ENCODE measurements at regions not wholly inside any gene's neighbourhood (a gene's known extent, or its start where the extent isn't known, plus 50 kb on each side); places are given as distances from the start of the nearest gene placed in this dataset.

GRCh38 chr5:26691486-26691885, 346.9 kb downstream of the CDH9 start:
- TF ChIP-seq CTCF (IDR thresholded peaks at IDR 0.05; ENCODE audit: extremely low read depth in 1 of 2, insufficient read depth in 1 of 2, low read depth in 1 of 2, low read length in 2 of 2) (no peak), FOS (IDR thresholded peaks at IDR 0.05; ENCODE audit: borderline replicate concordance, insufficient read depth, low read length) (no peak), MAX (IDR thresholded peaks at IDR 0.05; ENCODE audit: insufficient read depth, insufficient read length) (no peak), EZH2 (IDR thresholded peaks at IDR 0.05; ENCODE audit: borderline replicate concordance, low read depth, low read length, severe bottlenecking) (no peak), POLR2AphosphoS5 (IDR thresholded peaks at IDR 0.05; ENCODE audit: insufficient read depth, low read depth, low read length) (no peak), GATA2 (IDR thresholded peaks at IDR 0.05; ENCODE audit: insufficient read depth, insufficient read length, low read depth, low read length) (no peak), JUN (IDR thresholded peaks at IDR 0.05; ENCODE audit: borderline replicate concordance, insufficient read depth, insufficient read length, low read depth) (no peak), MYC (IDR thresholded peaks at IDR 0.05; ENCODE audit: low read depth, low read length) (no peak), POLR2A (IDR thresholded peaks at IDR 0.05; ENCODE audit: low read depth, low read length) (no peak)
